ENCODE measurements at regions not wholly inside any gene's neighbourhood (a gene's known extent, or its start where the extent isn't known, plus 50 kb on each side); places are given as distances from the start of the nearest gene placed in this dataset.

- H3K9me3 Mint-ChIP-seq = peaks cover 18% of the 10 kb centered on the region
- no peak overlapping the region for H3K4me3 ChIP-seq
- no peak for ATAC-seq
These were observed 94.5 kb upstream of the HAAO start for GRCh38 chr2:42886921-42887320.

More at GRCh38 chr2:42886921-42887320, 94.5 kb upstream of the HAAO start:
- Mint-ChIP-seq H3K27ac (no peak overlapping the region), H3K4me1 (peaks cover 5% of the 10 kb centered on the region; the same call in 2 of the 3 replicates), H3K4me3 (no peak overlapping the region), H3K36me3 (ENCODE audit: low read depth) (peaks cover 16% of the 10 kb centered on the region), H3K27me3 (ENCODE audit: insufficient read depth, low read depth, poor library complexity) (peaks cover 6% of the 10 kb centered on the region)
- TF ChIP-seq JUNB (IDR thresholded peaks at IDR 0.05; ENCODE audit: unreplicated experiment) (no peak), EZH2 (IDR thresholded peaks at IDR 0.05; ENCODE audit: low read depth, unreplicated experiment) (no peak), CREB1 (CRISPR knock-in tag; IDR thresholded peaks at IDR 0.05; ENCODE audit: low read depth) (no peak), STAT1 (IDR thresholded peaks at IDR 0.05; ENCODE audit: unreplicated experiment) (no peak), EZH2phosphoT487 (IDR thresholded peaks at IDR 0.05; ENCODE audit: unreplicated experiment) (no peak), ZNF114 (CRISPR knock-in tag; IDR thresholded peaks at IDR 0.05) (no peak), POLR2AphosphoS5 (IDR thresholded peaks at IDR 0.05; ENCODE audit: low read depth) (no peak), NANOG (IDR thresholded peaks at IDR 0.05; ENCODE audit: borderline replicate concordance) (no peak), ZNF331 (CRISPR knock-in tag; IDR thresholded peaks at IDR 0.05; ENCODE audit: low read depth) (no peak)
- TF ChIP-seq, protein P1, sequence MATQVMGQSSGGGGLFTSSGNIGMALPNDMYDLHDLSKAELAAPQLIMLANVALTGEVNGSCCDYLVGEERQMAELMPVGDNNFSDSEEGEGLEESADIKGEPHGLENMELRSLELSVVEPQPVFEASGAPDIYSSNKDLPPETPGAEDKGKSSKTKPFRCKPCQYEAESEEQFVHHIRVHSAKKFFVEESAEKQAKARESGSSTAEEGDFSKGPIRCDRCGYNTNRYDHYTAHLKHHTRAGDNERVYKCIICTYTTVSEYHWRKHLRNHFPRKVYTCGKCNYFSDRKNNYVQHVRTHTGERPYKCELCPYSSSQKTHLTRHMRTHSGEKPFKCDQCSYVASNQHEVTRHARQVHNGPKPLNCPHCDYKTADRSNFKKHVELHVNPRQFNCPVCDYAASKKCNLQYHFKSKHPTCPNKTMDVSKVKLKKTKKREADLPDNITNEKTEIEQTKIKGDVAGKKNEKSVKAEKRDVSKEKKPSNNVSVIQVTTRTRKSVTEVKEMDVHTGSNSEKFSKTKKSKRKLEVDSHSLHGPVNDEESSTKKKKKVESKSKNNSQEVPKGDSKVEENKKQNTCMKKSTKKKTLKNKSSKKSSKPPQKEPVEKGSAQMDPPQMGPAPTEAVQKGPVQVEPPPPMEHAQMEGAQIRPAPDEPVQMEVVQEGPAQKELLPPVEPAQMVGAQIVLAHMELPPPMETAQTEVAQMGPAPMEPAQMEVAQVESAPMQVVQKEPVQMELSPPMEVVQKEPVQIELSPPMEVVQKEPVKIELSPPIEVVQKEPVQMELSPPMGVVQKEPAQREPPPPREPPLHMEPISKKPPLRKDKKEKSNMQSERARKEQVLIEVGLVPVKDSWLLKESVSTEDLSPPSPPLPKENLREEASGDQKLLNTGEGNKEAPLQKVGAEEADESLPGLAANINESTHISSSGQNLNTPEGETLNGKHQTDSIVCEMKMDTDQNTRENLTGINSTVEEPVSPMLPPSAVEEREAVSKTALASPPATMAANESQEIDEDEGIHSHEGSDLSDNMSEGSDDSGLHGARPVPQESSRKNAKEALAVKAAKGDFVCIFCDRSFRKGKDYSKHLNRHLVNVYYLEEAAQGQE (IDR thresholded peaks at IDR 0.05; ENCODE audit: unreplicated experiment) = no peak
- TF ChIP-seq, protein P2, sequence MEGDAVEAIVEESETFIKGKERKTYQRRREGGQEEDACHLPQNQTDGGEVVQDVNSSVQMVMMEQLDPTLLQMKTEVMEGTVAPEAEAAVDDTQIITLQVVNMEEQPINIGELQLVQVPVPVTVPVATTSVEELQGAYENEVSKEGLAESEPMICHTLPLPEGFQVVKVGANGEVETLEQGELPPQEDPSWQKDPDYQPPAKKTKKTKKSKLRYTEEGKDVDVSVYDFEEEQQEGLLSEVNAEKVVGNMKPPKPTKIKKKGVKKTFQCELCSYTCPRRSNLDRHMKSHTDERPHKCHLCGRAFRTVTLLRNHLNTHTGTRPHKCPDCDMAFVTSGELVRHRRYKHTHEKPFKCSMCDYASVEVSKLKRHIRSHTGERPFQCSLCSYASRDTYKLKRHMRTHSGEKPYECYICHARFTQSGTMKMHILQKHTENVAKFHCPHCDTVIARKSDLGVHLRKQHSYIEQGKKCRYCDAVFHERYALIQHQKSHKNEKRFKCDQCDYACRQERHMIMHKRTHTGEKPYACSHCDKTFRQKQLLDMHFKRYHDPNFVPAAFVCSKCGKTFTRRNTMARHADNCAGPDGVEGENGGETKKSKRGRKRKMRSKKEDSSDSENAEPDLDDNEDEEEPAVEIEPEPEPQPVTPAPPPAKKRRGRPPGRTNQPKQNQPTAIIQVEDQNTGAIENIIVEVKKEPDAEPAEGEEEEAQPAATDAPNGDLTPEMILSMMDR (conservative IDR thresholded peaks at IDR 0.05; ENCODE audit: low read depth in 2 of 2) = no peak
- TF ChIP-seq, protein P3, sequence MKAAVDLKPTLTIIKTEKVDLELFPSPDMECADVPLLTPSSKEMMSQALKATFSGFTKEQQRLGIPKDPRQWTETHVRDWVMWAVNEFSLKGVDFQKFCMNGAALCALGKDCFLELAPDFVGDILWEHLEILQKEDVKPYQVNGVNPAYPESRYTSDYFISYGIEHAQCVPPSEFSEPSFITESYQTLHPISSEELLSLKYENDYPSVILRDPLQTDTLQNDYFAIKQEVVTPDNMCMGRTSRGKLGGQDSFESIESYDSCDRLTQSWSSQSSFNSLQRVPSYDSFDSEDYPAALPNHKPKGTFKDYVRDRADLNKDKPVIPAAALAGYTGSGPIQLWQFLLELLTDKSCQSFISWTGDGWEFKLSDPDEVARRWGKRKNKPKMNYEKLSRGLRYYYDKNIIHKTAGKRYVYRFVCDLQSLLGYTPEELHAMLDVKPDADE (IDR thresholded peaks at IDR 0.05) = no peak
- TF ChIP-seq, protein P4, sequence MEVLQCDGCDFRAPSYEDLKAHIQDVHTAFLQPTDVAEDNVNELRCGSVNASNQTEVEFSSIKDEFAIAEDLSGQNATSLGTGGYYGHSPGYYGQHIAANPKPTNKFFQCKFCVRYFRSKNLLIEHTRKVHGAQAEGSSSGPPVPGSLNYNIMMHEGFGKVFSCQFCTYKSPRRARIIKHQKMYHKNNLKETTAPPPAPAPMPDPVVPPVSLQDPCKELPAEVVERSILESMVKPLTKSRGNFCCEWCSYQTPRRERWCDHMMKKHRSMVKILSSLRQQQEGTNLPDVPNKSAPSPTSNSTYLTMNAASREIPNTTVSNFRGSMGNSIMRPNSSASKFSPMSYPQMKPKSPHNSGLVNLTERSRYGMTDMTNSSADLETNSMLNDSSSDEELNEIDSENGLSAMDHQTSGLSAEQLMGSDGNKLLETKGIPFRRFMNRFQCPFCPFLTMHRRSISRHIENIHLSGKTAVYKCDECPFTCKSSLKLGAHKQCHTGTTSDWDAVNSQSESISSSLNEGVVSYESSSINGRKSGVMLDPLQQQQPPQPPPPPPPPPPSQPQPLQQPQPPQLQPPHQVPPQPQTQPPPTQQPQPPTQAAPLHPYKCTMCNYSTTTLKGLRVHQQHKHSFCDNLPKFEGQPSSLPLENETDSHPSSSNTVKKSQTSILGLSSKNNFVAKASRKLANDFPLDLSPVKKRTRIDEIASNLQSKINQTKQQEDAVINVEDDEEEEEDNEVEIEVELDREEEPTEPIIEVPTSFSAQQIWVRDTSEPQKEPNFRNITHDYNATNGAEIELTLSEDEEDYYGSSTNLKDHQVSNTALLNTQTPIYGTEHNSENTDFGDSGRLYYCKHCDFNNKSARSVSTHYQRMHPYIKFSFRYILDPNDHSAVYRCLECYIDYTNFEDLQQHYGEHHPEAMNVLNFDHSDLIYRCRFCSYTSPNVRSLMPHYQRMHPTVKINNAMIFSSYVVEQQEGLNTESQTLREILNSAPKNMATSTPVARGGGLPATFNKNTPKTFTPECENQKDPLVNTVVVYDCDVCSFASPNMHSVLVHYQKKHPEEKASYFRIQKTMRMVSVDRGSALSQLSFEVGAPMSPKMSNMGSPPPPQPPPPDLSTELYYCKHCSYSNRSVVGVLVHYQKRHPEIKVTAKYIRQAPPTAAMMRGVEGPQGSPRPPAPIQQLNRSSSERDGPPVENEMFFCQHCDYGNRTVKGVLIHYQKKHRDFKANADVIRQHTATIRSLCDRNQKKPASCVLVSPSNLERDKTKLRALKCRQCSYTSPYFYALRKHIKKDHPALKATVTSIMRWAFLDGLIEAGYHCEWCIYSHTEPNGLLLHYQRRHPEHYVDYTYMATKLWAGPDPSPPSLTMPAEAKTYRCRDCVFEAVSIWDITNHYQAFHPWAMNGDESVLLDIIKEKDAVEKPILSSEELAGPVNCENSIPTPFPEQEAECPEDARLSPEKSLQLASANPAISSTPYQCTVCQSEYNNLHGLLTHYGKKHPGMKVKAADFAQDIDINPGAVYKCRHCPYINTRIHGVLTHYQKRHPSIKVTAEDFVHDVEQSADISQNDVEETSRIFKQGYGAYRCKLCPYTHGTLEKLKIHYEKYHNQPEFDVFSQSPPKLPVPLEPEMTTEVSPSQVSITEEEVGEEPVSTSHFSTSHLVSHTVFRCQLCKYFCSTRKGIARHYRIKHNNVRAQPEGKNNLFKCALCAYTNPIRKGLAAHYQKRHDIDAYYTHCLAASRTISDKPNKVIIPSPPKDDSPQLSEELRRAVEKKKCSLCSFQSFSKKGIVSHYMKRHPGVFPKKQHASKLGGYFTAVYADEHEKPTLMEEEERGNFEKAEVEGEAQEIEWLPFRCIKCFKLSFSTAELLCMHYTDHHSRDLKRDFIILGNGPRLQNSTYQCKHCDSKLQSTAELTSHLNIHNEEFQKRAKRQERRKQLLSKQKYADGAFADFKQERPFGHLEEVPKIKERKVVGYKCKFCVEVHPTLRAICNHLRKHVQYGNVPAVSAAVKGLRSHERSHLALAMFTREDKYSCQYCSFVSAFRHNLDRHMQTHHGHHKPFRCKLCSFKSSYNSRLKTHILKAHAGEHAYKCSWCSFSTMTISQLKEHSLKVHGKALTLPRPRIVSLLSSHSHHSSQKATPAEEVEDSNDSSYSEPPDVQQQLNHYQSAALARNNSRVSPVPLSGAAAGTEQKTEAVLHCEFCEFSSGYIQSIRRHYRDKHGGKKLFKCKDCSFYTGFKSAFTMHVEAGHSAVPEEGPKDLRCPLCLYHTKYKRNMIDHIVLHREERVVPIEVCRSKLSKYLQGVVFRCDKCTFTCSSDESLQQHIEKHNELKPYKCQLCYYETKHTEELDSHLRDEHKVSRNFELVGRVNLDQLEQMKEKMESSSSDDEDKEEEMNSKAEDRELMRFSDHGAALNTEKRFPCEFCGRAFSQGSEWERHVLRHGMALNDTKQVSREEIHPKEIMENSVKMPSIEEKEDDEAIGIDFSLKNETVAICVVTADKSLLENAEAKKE (CRISPR knock-in tag; IDR thresholded peaks at IDR 0.05) = no peak
- no peak overlapping the region for H3K27ac ChIP-seq (ENCODE audit: low read depth)
- H3K79me2 ChIP-seq (replicated peaks; ENCODE audit: insufficient read depth) = no peaks in the 10 kb centered on the region
- no peaks in the 10 kb centered on the region for H3F3A ChIP-seq (replicated peaks; ENCODE audit: low read depth)
- no peak overlapping the region for H3K4me2 ChIP-seq
- H3K36me3 ChIP-seq (ENCODE audit: insufficient read depth) = no peaks in the 10 kb centered on the region
- H4K20me1 ChIP-seq (replicated peaks; ENCODE audit: insufficient read depth) = no peaks in the 10 kb centered on the region
- H3K27me3 ChIP-seq (ENCODE audit: insufficient read depth) = no peaks in the 10 kb centered on the region
- no peak overlapping the region for H2AFZ ChIP-seq
- no peak for DNase-seq (ENCODE audit: low spot score)
- no peaks in the 10 kb centered on the region for H3K4me1 ChIP-seq (ENCODE audit: insufficient read depth)
- H3K9me2 ChIP-seq (ENCODE audit: insufficient read depth) = no peaks in the 10 kb centered on the region

All from GM23338 (cell line).